ENCODE measurements at regions not wholly inside any gene's neighbourhood (a gene's known extent, or its start where the extent isn't known, plus 50 kb on each side); places are given as distances from the start of the nearest gene placed in this dataset.

- ATAC-seq (ENCODE audit: low read depth), result no peak
- H3K27ac ChIP-seq (ENCODE audit: poor library complexity, severe bottlenecking), result no peak overlapping the region
- no peak for DNase-seq (ENCODE audit: low spot score)
- H3K4me1 ChIP-seq (ENCODE audit: insufficient read depth, poor library complexity, severe bottlenecking), result no peaks in the 10 kb centered on the region
- no peak overlapping the region for H3K4me3 ChIP-seq (ENCODE audit: severe bottlenecking)
- no peak for TF ChIP-seq CTCF (IDR thresholded peaks at IDR 0.05; ENCODE audit: poor library complexity, severe bottlenecking)
- H3K27me3 ChIP-seq (ENCODE audit: insufficient read depth, poor library complexity, severe bottlenecking), result no peaks in the 10 kb centered on the region
- H3K9me3 ChIP-seq (ENCODE audit: severe bottlenecking), result no peaks in the 10 kb centered on the region
- H3K36me3 ChIP-seq (ENCODE audit: low read depth), result no peaks in the 10 kb centered on the region
These were observed 1131.7 kb upstream of the LRRTM1 start for GRCh38 chr2:81436256-81436655.

- no peak overlapping the region for H3K4me3 ChIP-seq (ENCODE audit: severe bottlenecking)
- H3K27me3 ChIP-seq (ENCODE audit: insufficient read depth, poor library complexity, severe bottlenecking), result no peaks in the 10 kb centered on the region
- DNase-seq (ENCODE audit: low spot score) (no peak), ATAC-seq (ENCODE audit: low read depth) (0 out of 3 replicates have a peak, but pooled peaks have one; percentile 36)
- no peaks in the 10 kb centered on the region for H3K9me3 ChIP-seq (ENCODE audit: severe bottlenecking)
- no peak for TF ChIP-seq CTCF (IDR thresholded peaks at IDR 0.05; ENCODE audit: poor library complexity, severe bottlenecking)
- H3K27ac ChIP-seq (ENCODE audit: poor library complexity, severe bottlenecking), result no peak overlapping the region
- H3K4me1 ChIP-seq (ENCODE audit: insufficient read depth, poor library complexity, severe bottlenecking), result no peaks in the 10 kb centered on the region
- no peaks in the 10 kb centered on the region for H3K36me3 ChIP-seq (ENCODE audit: low read depth)
These were observed 1108.1 kb upstream of the LRRTM1 start for GRCh38 chr2:81412681-81413080.

- no peak for TF ChIP-seq CTCF (IDR thresholded peaks at IDR 0.05; ENCODE audit: poor library complexity, severe bottlenecking)
- H3K4me1 ChIP-seq (ENCODE audit: insufficient read depth, poor library complexity, severe bottlenecking), result no peaks in the 10 kb centered on the region
- H3K9me3 ChIP-seq (ENCODE audit: severe bottlenecking), result no peaks in the 10 kb centered on the region
- DNase-seq (ENCODE audit: low spot score) (no peak), ATAC-seq (ENCODE audit: low read depth) (no peak)
- no peaks in the 10 kb centered on the region for H3K36me3 ChIP-seq (ENCODE audit: low read depth)
- no peak overlapping the region for H3K4me3 ChIP-seq (ENCODE audit: severe bottlenecking)
- H3K27me3 ChIP-seq (ENCODE audit: insufficient read depth, poor library complexity, severe bottlenecking), result no peaks in the 10 kb centered on the region
- no peak overlapping the region for H3K27ac ChIP-seq (ENCODE audit: poor library complexity, severe bottlenecking)
These were observed 1099.0 kb upstream of the LRRTM1 start for GRCh38 chr2:81403508-81403907.

- H3K9me3 ChIP-seq (ENCODE audit: severe bottlenecking), result no peaks in the 10 kb centered on the region
- no peaks in the 10 kb centered on the region for H3K27me3 ChIP-seq (ENCODE audit: insufficient read depth, poor library complexity, severe bottlenecking)
- H3K36me3 ChIP-seq (ENCODE audit: low read depth), result no peaks in the 10 kb centered on the region
- H3K4me3 ChIP-seq (ENCODE audit: severe bottlenecking), result no peak overlapping the region
- no peak for DNase-seq (ENCODE audit: low spot score)
- no peak for TF ChIP-seq CTCF (IDR thresholded peaks at IDR 0.05; ENCODE audit: poor library complexity, severe bottlenecking)
- H3K4me1 ChIP-seq (ENCODE audit: insufficient read depth, poor library complexity, severe bottlenecking), result no peaks in the 10 kb centered on the region
- no peak overlapping the region for H3K27ac ChIP-seq (ENCODE audit: poor library complexity, severe bottlenecking)
- ATAC-seq (ENCODE audit: low read depth), result no peak
These were observed 1092.0 kb upstream of the LRRTM1 start for GRCh38 chr2:81396417-81397019.

- no peak for ATAC-seq (ENCODE audit: low read depth)
- DNase-seq (ENCODE audit: low spot score), result no peak
- H3K27me3 ChIP-seq (ENCODE audit: insufficient read depth, poor library complexity, severe bottlenecking), result no peaks in the 10 kb centered on the region
- no peak overlapping the region for H3K27ac ChIP-seq (ENCODE audit: poor library complexity, severe bottlenecking)
- no peaks in the 10 kb centered on the region for H3K4me1 ChIP-seq (ENCODE audit: insufficient read depth, poor library complexity, severe bottlenecking)
- no peaks in the 10 kb centered on the region for H3K36me3 ChIP-seq (ENCODE audit: low read depth)
- TF ChIP-seq CTCF (IDR thresholded peaks at IDR 0.05; ENCODE audit: poor library complexity, severe bottlenecking), result no peak
- H3K4me3 ChIP-seq (ENCODE audit: severe bottlenecking), result no peak overlapping the region
- no peaks in the 10 kb centered on the region for H3K9me3 ChIP-seq (ENCODE audit: severe bottlenecking)
These were observed 1091.2 kb upstream of the LRRTM1 start for GRCh38 chr2:81395746-81396145.

Measured in RWPE2 (cell line).